ENCODE measurements at regions not wholly inside any gene's neighbourhood (a gene's known extent, or its start where the extent isn't known, plus 50 kb on each side); places are given as distances from the start of the nearest gene placed in this dataset.

GRCh38 chr1:188137221-188137620 is 1308.5 kb downstream of the PLA2G4A start:
- no peak for TF ChIP-seq YY1 (IDR thresholded peaks at IDR 0.05; ENCODE audit: low read depth)

- no peak for TF ChIP-seq TCF12 (IDR thresholded peaks at IDR 0.05; ENCODE audit: low read depth)
Measured at GRCh38 chr1:188140958-188141357, 1312.2 kb downstream of the PLA2G4A start.

- TF ChIP-seq NFIC (IDR thresholded peaks at IDR 0.05), result no peak
- TF ChIP-seq CREB1 (IDR thresholded peaks at IDR 0.05; ENCODE audit: low read depth), result no peak
- no peak for TF ChIP-seq TCF12 (IDR thresholded peaks at IDR 0.05; ENCODE audit: low read depth)
- no peak for TF ChIP-seq YY1 (IDR thresholded peaks at IDR 0.05; ENCODE audit: low read depth)
- TF ChIP-seq USF1 (IDR thresholded peaks at IDR 0.05), result no peak
- TF ChIP-seq CEBPB (IDR thresholded peaks at IDR 0.05), result no peak
- TF ChIP-seq FOXM1 (IDR thresholded peaks at IDR 0.05; ENCODE audit: borderline replicate concordance, low read depth), result no peak
- no peak for TF ChIP-seq TAF1 (IDR thresholded peaks at IDR 0.05; ENCODE audit: low read depth)
- no peak for TF ChIP-seq RAD21 (IDR thresholded peaks at IDR 0.05; ENCODE audit: low read depth)
- TF ChIP-seq EGR1 (IDR thresholded peaks at IDR 0.05), result no peak
- TF ChIP-seq TEAD4 (IDR thresholded peaks at IDR 0.05), result no peak
- TF ChIP-seq MAX (IDR thresholded peaks at IDR 0.05), result no peak
- TF ChIP-seq ZBTB7A (IDR thresholded peaks at IDR 0.05; ENCODE audit: low read depth), result no peak
- TF ChIP-seq EP300 (IDR thresholded peaks at IDR 0.05; ENCODE audit: borderline replicate concordance), result no peak
- TF ChIP-seq REST (IDR thresholded peaks at IDR 0.05; ENCODE audit: low read depth), result no peak
Measured at GRCh38 chr1:188154196-188154595, 1325.4 kb downstream of the PLA2G4A start.

- TF ChIP-seq TCF12 (IDR thresholded peaks at IDR 0.05; ENCODE audit: low read depth), result no peak
- TF ChIP-seq CREB1 (IDR thresholded peaks at IDR 0.05; ENCODE audit: low read depth), result no peak
- no peak for TF ChIP-seq ZBTB7A (IDR thresholded peaks at IDR 0.05; ENCODE audit: low read depth)
- TF ChIP-seq RAD21 (IDR thresholded peaks at IDR 0.05; ENCODE audit: low read depth), result no peak
- no peak for TF ChIP-seq TEAD4 (IDR thresholded peaks at IDR 0.05)
- no peak for TF ChIP-seq YY1 (IDR thresholded peaks at IDR 0.05; ENCODE audit: low read depth)
- TF ChIP-seq CEBPB (IDR thresholded peaks at IDR 0.05), result no peak
- TF ChIP-seq USF1 (IDR thresholded peaks at IDR 0.05), result no peak
- TF ChIP-seq TAF1 (IDR thresholded peaks at IDR 0.05; ENCODE audit: low read depth), result no peak
- no peak for TF ChIP-seq REST (IDR thresholded peaks at IDR 0.05; ENCODE audit: low read depth)
- no peak for TF ChIP-seq MAX (IDR thresholded peaks at IDR 0.05)
- TF ChIP-seq FOXM1 (IDR thresholded peaks at IDR 0.05; ENCODE audit: borderline replicate concordance, low read depth), result no peak
- TF ChIP-seq EGR1 (IDR thresholded peaks at IDR 0.05), result no peak
- no peak for TF ChIP-seq NFIC (IDR thresholded peaks at IDR 0.05)
- TF ChIP-seq EP300 (IDR thresholded peaks at IDR 0.05; ENCODE audit: borderline replicate concordance), result no peak
Measured at GRCh38 chr1:188154761-188155160, 1326.0 kb downstream of the PLA2G4A start.

GRCh38 chr1:188155261-188155660 is 1326.5 kb downstream of the PLA2G4A start:
- TF ChIP-seq EP300 (IDR thresholded peaks at IDR 0.05; ENCODE audit: borderline replicate concordance) (no peak), MAX (IDR thresholded peaks at IDR 0.05) (no peak), REST (IDR thresholded peaks at IDR 0.05; ENCODE audit: low read depth) (no peak), EGR1 (IDR thresholded peaks at IDR 0.05) (no peak), CEBPB (IDR thresholded peaks at IDR 0.05) (no peak), NFIC (IDR thresholded peaks at IDR 0.05) (no peak), TEAD4 (IDR thresholded peaks at IDR 0.05) (no peak), USF1 (IDR thresholded peaks at IDR 0.05) (no peak), ZBTB7A (IDR thresholded peaks at IDR 0.05; ENCODE audit: low read depth) (no peak), CREB1 (IDR thresholded peaks at IDR 0.05; ENCODE audit: low read depth) (no peak), TAF1 (IDR thresholded peaks at IDR 0.05; ENCODE audit: low read depth) (no peak), FOXM1 (IDR thresholded peaks at IDR 0.05; ENCODE audit: borderline replicate concordance, low read depth) (no peak), TCF12 (IDR thresholded peaks at IDR 0.05; ENCODE audit: low read depth) (no peak), RAD21 (IDR thresholded peaks at IDR 0.05; ENCODE audit: low read depth) (no peak)
